Mammary epithelial cell (primary cell): ENCODE measurements at regions not wholly inside any gene's neighbourhood (a gene's known extent, or its start where the extent isn't known, plus 50 kb on each side); places are given as distances from the start of the nearest gene placed in this dataset.

Experiments used
- CTCF ChIP-seq, 2 donors: IDR thresholded peaks in 1 of 2; conservative IDR thresholded peaks in 1 of 2; 2 replicates each; pipeline ENCODE4 v1.5.1; 2011 to 2012; ENCODE audit warnings: inconsistent platforms in 2 of 2, low read length in 2 of 2, mild to moderate bottlenecking in 2 of 2, control low read depth in 1 of 2, low read depth in 1 of 2; ENCODE audit not compliant: insufficient read depth in 1 of 2; ENCODE audit errors: extremely low read depth in 1 of 2
- EZH2 ChIP-seq: IDR thresholded peaks from 2 replicates; pipeline ENCODE4 v1.6.1; 2012; ENCODE audit warnings: low read length, inconsistent platforms, borderline replicate concordance

GRCh38 chr1:213381572-213382084, 330.6 kb downstream of the RPS6KC1 start:
- TF ChIP-seq CTCF (conservative IDR thresholded peaks at IDR 0.05 in 1 of 2, IDR thresholded peaks at IDR 0.05 in 1 of 2; ENCODE audit: extremely low read depth in 1 of 2, insufficient read depth in 1 of 2, low read depth in 1 of 2, low read length in 2 of 2): no peak
- TF ChIP-seq EZH2: no peak
